ENCODE measurements at regions not wholly inside any gene's neighbourhood (a gene's known extent, or its start where the extent isn't known, plus 50 kb on each side); places are given as distances from the start of the nearest gene placed in this dataset.

DNA sequence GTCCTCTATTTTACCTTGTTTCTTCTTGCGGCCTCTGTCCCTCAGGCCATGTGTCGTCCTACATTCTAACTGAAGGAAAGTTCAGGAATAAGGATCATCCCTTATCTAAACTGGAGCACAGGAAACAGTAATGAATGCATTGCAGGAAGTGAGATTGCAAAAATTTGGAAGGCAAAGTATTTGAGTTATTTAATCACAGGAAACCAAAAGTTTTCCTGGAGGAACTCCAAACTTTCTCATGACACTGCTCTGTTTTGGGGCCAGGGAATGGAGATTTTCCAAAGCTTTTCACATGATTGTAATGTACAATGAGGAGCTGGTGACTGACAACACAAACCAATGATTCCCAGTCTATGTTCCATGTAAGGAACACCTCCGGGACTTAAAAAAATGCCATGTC, 57.8 kb upstream of the PLSCR4 start:
- Histone ChIP-seq H2AFZ (ENCODE audit: low read length) (peak overlapping the region; percentile 70), H3K36me3 (ENCODE audit: low read depth, low read length) (no peaks in the 10 kb centered on the region), H3K27me3 (ENCODE audit: low read length) (no peaks in the 10 kb centered on the region), H3K79me2 (ENCODE audit: low read length) (no peaks in the 10 kb centered on the region), H3K4me2 (ENCODE audit: low read length) (peak overlapping the region; percentile 59), H3K9ac (ENCODE audit: low read length) (peak overlapping the region; percentile 34; the same call in 1 of the 2 replicates), H3F3A (ENCODE audit: low read length, unreplicated experiment) (no peaks in the 10 kb centered on the region), H3K9me3 (ENCODE audit: low read length) (peaks cover 6% of the 10 kb centered on the region; the same call in 1 of the 2 replicates), H3K4me1 (ENCODE audit: insufficient read depth, low read length) (peaks cover 27% of the 10 kb centered on the region), H4K20me1 (ENCODE audit: low read length) (no peaks in the 10 kb centered on the region), H3K9me2 (replicated peaks; ENCODE audit: low read length) (no peaks in the 10 kb centered on the region), H3K4me3 (ENCODE audit: low read length) (no peak overlapping the region), H3K27ac (ENCODE audit: low read length) (peak overlapping the region; percentile 79)
- ATAC-seq = peak; percentile 59
- intact Hi-C loops (cut with micrococcal nuclease) = no loop called here
- CTCF ChIA-PET = interaction anchor here (1.5 kb wide), 1 partner anchor 18 kb away, joined by 5 read pairs; no protein-coding TSS in a partner anchor
- no TSS peak for BruUV-seq (replicated peaks)
- DNase-seq = peak; percentile 90
- POLR2A ChIA-PET (ENCODE audit: unreplicated experiment) = no interaction called here
- TF ChIP-seq, protein P1, sequence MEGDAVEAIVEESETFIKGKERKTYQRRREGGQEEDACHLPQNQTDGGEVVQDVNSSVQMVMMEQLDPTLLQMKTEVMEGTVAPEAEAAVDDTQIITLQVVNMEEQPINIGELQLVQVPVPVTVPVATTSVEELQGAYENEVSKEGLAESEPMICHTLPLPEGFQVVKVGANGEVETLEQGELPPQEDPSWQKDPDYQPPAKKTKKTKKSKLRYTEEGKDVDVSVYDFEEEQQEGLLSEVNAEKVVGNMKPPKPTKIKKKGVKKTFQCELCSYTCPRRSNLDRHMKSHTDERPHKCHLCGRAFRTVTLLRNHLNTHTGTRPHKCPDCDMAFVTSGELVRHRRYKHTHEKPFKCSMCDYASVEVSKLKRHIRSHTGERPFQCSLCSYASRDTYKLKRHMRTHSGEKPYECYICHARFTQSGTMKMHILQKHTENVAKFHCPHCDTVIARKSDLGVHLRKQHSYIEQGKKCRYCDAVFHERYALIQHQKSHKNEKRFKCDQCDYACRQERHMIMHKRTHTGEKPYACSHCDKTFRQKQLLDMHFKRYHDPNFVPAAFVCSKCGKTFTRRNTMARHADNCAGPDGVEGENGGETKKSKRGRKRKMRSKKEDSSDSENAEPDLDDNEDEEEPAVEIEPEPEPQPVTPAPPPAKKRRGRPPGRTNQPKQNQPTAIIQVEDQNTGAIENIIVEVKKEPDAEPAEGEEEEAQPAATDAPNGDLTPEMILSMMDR (conservative IDR thresholded peaks at IDR 0.05; ENCODE audit: low read depth, low read length) = no peak
- TF ChIP-seq EZH2 (IDR thresholded peaks at IDR 0.05; ENCODE audit: low read length, unreplicated experiment) = no peak
- TF ChIP-seq EZH2phosphoT487 (IDR thresholded peaks at IDR 0.05; ENCODE audit: borderline replicate concordance, low read length) = no peak

DNA sequence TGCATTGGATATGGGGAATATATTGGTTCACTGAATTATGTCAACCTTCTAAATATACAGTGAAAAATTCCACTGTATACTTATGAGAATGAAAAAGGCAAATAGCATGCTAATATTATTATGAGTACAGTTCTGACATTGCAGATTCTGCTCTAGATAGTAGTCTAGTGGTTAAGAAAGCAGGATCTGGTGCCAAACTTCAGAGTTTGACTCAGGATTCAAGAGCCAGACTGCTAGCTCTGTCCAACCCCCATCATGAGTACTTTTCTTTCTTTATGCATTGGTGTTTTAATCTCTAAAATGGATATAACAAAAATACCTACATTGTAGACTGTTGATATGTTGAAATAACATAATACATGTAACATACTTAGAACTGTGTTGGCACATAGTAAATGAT, 57.3 kb upstream of the PLSCR4 start:
- Histone ChIP-seq H3K4me2 (ENCODE audit: low read length) (peak overlapping the region; percentile 59), H3K9me2 (replicated peaks; ENCODE audit: low read length) (no peaks in the 10 kb centered on the region), H3K4me1 (ENCODE audit: insufficient read depth, low read length) (peaks cover 22% of the 10 kb centered on the region), H3K79me2 (ENCODE audit: low read length) (no peaks in the 10 kb centered on the region), H3F3A (ENCODE audit: low read length, unreplicated experiment) (no peaks in the 10 kb centered on the region), H3K9me3 (ENCODE audit: low read length) (peaks cover 6% of the 10 kb centered on the region; the same call in 1 of the 2 replicates), H3K27ac (ENCODE audit: low read length) (peak overlapping the region; percentile 79), H3K9ac (ENCODE audit: low read length) (peak overlapping the region; percentile 34; the same call in 1 of the 2 replicates), H3K4me3 (ENCODE audit: low read length) (no peak overlapping the region), H3K27me3 (ENCODE audit: low read length) (no peaks in the 10 kb centered on the region), H2AFZ (ENCODE audit: low read length) (peak overlapping the region; percentile 70), H3K36me3 (ENCODE audit: low read depth, low read length) (no peaks in the 10 kb centered on the region), H4K20me1 (ENCODE audit: low read length) (no peaks in the 10 kb centered on the region)
- TF ChIP-seq, protein P1 (conservative IDR thresholded peaks at IDR 0.05; ENCODE audit: low read depth, low read length) = no peak
- no peak for TF ChIP-seq EZH2 (IDR thresholded peaks at IDR 0.05; ENCODE audit: low read length, unreplicated experiment)
- TF ChIP-seq EZH2phosphoT487 (IDR thresholded peaks at IDR 0.05; ENCODE audit: borderline replicate concordance, low read length) = no peak
- BruUV-seq (replicated peaks) = no TSS peak
- intact Hi-C loops (cut with micrococcal nuclease) = no loop called here
- CTCF ChIA-PET = interaction anchor here (0.6 to 1.5 kb wide), 2 partner anchors 14 to 19 kb away, joined by 5 read pairs; no protein-coding TSS in a partner anchor
- DNase-seq = peak; percentile 81
- POLR2A ChIA-PET (ENCODE audit: unreplicated experiment) = interaction anchor here (0.6 kb wide), 1 partner anchor 19 kb away, joined by 3 read pairs; no protein-coding TSS in a partner anchor
- ATAC-seq = peak; percentile 81

DNA sequence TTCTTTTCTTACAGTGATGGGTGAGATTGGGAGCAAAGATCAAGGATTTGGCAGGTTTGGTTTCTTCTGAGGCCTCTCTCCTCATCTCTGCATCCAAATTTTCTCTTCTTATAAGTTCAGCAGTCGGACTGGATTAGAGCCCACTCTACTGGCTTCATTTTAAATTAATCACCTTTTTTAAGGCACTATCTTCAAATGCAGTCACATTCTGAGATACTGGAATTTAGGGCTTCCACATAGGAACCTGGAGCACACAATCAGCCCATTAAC, 56.5 kb upstream of the PLSCR4 start:
- Histone ChIP-seq H2AFZ (ENCODE audit: low read length) (no peak overlapping the region), H3K79me2 (ENCODE audit: low read length) (no peaks in the 10 kb centered on the region), H3K4me1 (ENCODE audit: insufficient read depth, low read length) (peaks cover 19% of the 10 kb centered on the region), H4K20me1 (ENCODE audit: low read length) (no peaks in the 10 kb centered on the region), H3K36me3 (ENCODE audit: low read depth, low read length) (no peaks in the 10 kb centered on the region), H3K9me2 (replicated peaks; ENCODE audit: low read length) (no peaks in the 10 kb centered on the region), H3K27ac (ENCODE audit: low read length) (no peak overlapping the region), H3F3A (ENCODE audit: low read length, unreplicated experiment) (no peaks in the 10 kb centered on the region), H3K4me3 (ENCODE audit: low read length) (no peak overlapping the region), H3K9ac (ENCODE audit: low read length) (no peak overlapping the region), H3K27me3 (ENCODE audit: low read length) (no peaks in the 10 kb centered on the region), H3K4me2 (ENCODE audit: low read length) (no peak overlapping the region), H3K9me3 (ENCODE audit: low read length) (peaks cover 8% of the 10 kb centered on the region; the same call in 1 of the 2 replicates)
- POLR2A ChIA-PET (ENCODE audit: unreplicated experiment) = no interaction called here
- intact Hi-C loops (cut with micrococcal nuclease) = no loop called here
- TF ChIP-seq, protein P1 (conservative IDR thresholded peaks at IDR 0.05; ENCODE audit: low read depth, low read length) = no peak
- TF ChIP-seq EZH2phosphoT487 (IDR thresholded peaks at IDR 0.05; ENCODE audit: borderline replicate concordance, low read length) (no peak), EZH2 (IDR thresholded peaks at IDR 0.05; ENCODE audit: low read length, unreplicated experiment) (no peak)
- CTCF ChIA-PET = no interaction called here
- no peak for DNase-seq
- ATAC-seq = no peak
- BruUV-seq (replicated peaks) = no TSS peak

All from PC-3 (cell line).